Nucleus accumbens (tissue), 56 donors: ENCODE measurements at regions not wholly inside any gene's neighbourhood (a gene's known extent, or its start where the extent isn't known, plus 50 kb on each side); places are given as distances from the start of the nearest gene placed in this dataset.

ENCODE experiments used
- DNase-seq, 56 donors: peaks; one replicate each; lab custom pipeline; 2025; lab: John Stamatoyannopoulos, UW

GRCh38 chrX:9311421-9312160 lies 153.3 kb upstream of the TBL1X start:
- DNase-seq, result no peak

- peak in 15 of 56 donors; percentile 1 to 63 (median 6) for DNase-seq
Measured at GRCh38 chrX:9312922-9313867, 151.7 kb upstream of the TBL1X start.

GRCh38 chrX:9315086-9315485 lies 149.8 kb upstream of the TBL1X start:
- no peak for DNase-seq

GRCh38 chrX:9316096-9316495 lies 148.8 kb upstream of the TBL1X start:
- peak in 2 of 56 donors; percentile 5 to 15 for DNase-seq

- DNase-seq, result no peak
Measured at GRCh38 chrX:9317176-9317575, 147.7 kb upstream of the TBL1X start.

GRCh38 chrX:9318213-9318612 lies 146.6 kb upstream of the TBL1X start:
- DNase-seq, result no peak

- DNase-seq, result no peak
Measured at GRCh38 chrX:9318766-9319165, 146.1 kb upstream of the TBL1X start.

- DNase-seq, result no peak
Measured at GRCh38 chrX:9320940-9321339, 143.9 kb upstream of the TBL1X start.

GRCh38 chrX:9324676-9325075 lies 140.2 kb upstream of the TBL1X start:
- DNase-seq, result no peak

- no peak for DNase-seq
Measured at GRCh38 chrX:9326369-9326768, 138.5 kb upstream of the TBL1X start.

GRCh38 chrX:9327086-9327746 lies 137.6 kb upstream of the TBL1X start:
- DNase-seq, result no peak

GRCh38 chrX:9327747-9328145 lies 137.1 kb upstream of the TBL1X start:
- DNase-seq, result no peak

- DNase-seq, result no peak
Measured at GRCh38 chrX:9329056-9329455, 135.8 kb upstream of the TBL1X start.

- no peak for DNase-seq
Measured at GRCh38 chrX:9330249-9330982, 134.4 kb upstream of the TBL1X start.

GRCh38 chrX:9333873-9334560 lies 130.8 kb upstream of the TBL1X start:
- DNase-seq, result no peak

GRCh38 chrX:9335251-9335650 lies 129.6 kb upstream of the TBL1X start:
- DNase-seq, result no peak

- DNase-seq, result no peak
Measured at GRCh38 chrX:9336456-9336855, 128.4 kb upstream of the TBL1X start.

GRCh38 chrX:9337046-9337445 lies 127.8 kb upstream of the TBL1X start:
- DNase-seq, result peak in 29 of 56 donors; percentile 0 to 50 (median 10)

GRCh38 chrX:9338986-9339385 lies 125.9 kb upstream of the TBL1X start:
- DNase-seq, result no peak
